HFFc6 (cell line): ENCODE measurements at regions not wholly inside any gene's neighbourhood (a gene's known extent, or its start where the extent isn't known, plus 50 kb on each side); places are given as distances from the start of the nearest gene placed in this dataset.

Experiments used
- DNase-seq: peaks from one replicate; pipeline ENCODE4 v3.0.0-alpha.2; 2018
- H3K27ac Mint-ChIP-seq: 2 replicates; pipeline ENCODE4 v1.8.0; 2020; ENCODE audit warnings: mild to moderate bottlenecking, mixed read lengths
- H3K27me3 Mint-ChIP-seq: 2 replicates; pipeline ENCODE4 v1.8.0; 2021; ENCODE audit warnings: mild to moderate bottlenecking, moderate library complexity, mixed read lengths; ENCODE audit not compliant: insufficient read depth
- H3K36me3 Mint-ChIP-seq: 2 replicates; pipeline ENCODE4 v1.8.0; 2021; ENCODE audit warnings: low read depth, mixed read lengths
- H3K4me1 Mint-ChIP-seq: 2 replicates; pipeline ENCODE4 v1.8.0; 2020; ENCODE audit warnings: low read depth, mixed read lengths
- H3K4me3 Mint-ChIP-seq: 2 replicates; pipeline ENCODE4 v1.8.0; 2020; ENCODE audit warnings: mild to moderate bottlenecking, moderate library complexity, mixed read lengths
- H3K9me3 Mint-ChIP-seq: 2 replicates; pipeline ENCODE4 v1.8.0; 2020; ENCODE audit warnings: mild to moderate bottlenecking, mixed read lengths
- TF ChIP-seq, protein P1 (sequence below): fragments of 200-600 bp; sonication (generic); IDR thresholded peaks from 2 replicates; pipeline ENCODE4 v1.5.0; 2021; ENCODE audit warnings: antibody characterized with exemption, mild to moderate bottlenecking

DNA sequence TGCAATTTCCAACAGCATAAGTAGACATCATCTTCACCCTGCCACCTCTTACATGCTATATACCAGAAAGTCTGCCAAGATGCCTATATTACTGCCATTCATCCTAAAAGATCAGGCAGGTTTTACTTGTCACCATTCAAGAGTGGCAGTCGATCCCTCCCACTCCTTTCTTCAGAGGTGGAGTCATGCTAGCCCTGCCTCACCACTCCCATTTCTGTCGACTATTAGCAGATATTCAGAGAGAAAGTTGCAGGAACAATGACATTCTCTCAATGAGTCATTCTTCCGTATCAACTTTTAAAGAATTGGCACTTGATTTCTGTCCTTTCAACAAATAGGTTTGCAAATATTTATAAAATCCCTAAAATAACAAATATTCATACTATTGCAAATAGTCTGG, 1060.1 kb downstream of the ADGRL3 start:
- H3K4me3 Mint-ChIP-seq = no peak overlapping the region
- H3K27ac Mint-ChIP-seq = no peak overlapping the region
- TF ChIP-seq, protein P1, sequence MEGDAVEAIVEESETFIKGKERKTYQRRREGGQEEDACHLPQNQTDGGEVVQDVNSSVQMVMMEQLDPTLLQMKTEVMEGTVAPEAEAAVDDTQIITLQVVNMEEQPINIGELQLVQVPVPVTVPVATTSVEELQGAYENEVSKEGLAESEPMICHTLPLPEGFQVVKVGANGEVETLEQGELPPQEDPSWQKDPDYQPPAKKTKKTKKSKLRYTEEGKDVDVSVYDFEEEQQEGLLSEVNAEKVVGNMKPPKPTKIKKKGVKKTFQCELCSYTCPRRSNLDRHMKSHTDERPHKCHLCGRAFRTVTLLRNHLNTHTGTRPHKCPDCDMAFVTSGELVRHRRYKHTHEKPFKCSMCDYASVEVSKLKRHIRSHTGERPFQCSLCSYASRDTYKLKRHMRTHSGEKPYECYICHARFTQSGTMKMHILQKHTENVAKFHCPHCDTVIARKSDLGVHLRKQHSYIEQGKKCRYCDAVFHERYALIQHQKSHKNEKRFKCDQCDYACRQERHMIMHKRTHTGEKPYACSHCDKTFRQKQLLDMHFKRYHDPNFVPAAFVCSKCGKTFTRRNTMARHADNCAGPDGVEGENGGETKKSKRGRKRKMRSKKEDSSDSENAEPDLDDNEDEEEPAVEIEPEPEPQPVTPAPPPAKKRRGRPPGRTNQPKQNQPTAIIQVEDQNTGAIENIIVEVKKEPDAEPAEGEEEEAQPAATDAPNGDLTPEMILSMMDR = no peak
- no peaks in the 10 kb centered on the region for H3K27me3 Mint-ChIP-seq
- H3K36me3 Mint-ChIP-seq = no peaks in the 10 kb centered on the region
- peaks cover 37% of the 10 kb centered on the region for H3K9me3 Mint-ChIP-seq
- no peak for DNase-seq
- no peaks in the 10 kb centered on the region for H3K4me1 Mint-ChIP-seq

DNA sequence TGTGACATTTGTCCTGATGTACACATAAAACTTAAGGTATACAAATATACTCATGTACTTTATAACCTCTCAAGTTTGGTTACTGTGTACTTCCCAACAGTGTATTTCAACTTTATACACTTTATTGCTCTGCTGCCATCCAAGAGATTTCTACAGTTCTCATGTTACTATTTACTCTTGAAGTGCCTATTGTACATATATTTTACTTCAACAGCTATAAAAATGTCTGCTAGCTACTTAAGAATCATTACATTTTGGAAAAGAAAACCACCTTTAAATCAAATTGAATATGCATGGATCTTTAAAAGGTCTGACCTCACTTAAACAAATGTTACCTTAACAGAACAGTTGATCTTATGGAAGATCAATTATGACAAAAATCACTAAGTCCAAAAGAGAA, 1056.4 kb downstream of the ADGRL3 start:
- Mint-ChIP-seq H3K27ac (no peak overlapping the region), H3K36me3 (no peaks in the 10 kb centered on the region), H3K9me3 (peaks cover 37% of the 10 kb centered on the region), H3K4me1 (no peaks in the 10 kb centered on the region), H3K27me3 (no peaks in the 10 kb centered on the region), H3K4me3 (no peak overlapping the region)
- TF ChIP-seq, protein P1 = no peak
- DNase-seq = no peak

DNA sequence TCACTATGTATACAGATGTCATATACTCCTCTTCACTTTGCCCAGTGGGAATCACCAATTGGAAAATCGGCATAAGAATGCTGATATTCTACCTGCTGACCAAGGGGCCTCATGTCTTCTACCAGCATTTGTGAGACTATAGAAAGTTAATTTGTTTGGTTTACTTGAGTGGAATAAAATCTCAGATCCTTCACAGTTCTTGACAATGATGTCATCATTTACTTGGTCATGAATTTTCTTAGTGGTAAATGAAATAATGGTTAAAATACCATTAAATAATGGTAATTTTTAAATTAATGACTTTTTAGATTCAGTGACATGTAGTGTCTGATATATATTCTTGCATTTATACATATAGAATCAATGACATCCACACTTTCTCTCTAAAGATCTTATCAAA, 1052.6 kb downstream of the ADGRL3 start:
- H3K9me3 Mint-ChIP-seq = peaks cover 21% of the 10 kb centered on the region
- TF ChIP-seq, protein P1 = no peak
- no peaks in the 10 kb centered on the region for H3K36me3 Mint-ChIP-seq
- H3K27me3 Mint-ChIP-seq = no peaks in the 10 kb centered on the region
- H3K27ac Mint-ChIP-seq = no peak overlapping the region
- H3K4me3 Mint-ChIP-seq = no peak overlapping the region
- H3K4me1 Mint-ChIP-seq = no peaks in the 10 kb centered on the region
- DNase-seq = no peak

DNA sequence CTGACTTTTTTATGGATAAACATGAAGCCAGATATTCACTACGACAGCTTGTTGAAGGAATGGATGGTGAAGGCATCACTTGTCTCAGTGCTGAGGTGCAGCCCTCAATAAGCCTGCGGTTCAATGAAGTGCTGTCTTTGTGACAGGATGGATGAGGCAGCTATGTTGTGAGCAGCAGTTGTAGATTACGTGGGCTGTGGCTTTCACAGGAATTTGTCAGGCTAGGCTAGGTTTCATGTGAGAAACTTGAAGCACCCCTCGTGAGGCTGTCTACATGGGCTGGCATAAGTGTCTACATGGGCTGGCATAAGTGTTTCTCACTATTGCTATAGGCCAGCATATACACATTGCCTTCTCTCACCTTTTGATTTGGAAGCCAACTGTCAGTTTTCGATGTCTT, 1050.0 kb downstream of the ADGRL3 start:
- H3K9me3 Mint-ChIP-seq = peaks cover 14% of the 10 kb centered on the region

DNA sequence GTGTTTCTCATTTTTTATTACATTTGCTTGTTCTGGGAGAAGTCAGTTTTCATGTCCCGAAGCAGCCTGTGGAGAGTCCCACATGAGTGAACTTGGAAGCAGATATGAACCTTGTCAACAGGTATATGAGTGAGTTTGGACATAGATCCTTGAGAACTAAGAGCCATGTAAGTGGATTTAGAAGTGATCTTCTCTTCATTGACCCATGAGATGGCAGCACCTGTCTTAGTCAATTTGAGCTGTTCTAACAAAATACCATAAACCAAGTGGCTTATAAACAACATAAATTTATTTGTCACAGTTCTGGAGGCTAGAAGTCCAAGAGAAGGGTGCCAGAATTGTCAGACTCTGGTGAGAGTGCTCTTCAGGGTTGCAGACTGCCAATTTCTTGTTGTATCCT, 1043.8 kb downstream of the ADGRL3 start:
- Mint-ChIP-seq H3K27me3 (no peaks in the 10 kb centered on the region), H3K36me3 (no peaks in the 10 kb centered on the region), H3K9me3 (peaks cover 10% of the 10 kb centered on the region), H3K4me3 (no peak overlapping the region), H3K27ac (no peak overlapping the region), H3K4me1 (no peaks in the 10 kb centered on the region)
- no peak for DNase-seq
- TF ChIP-seq, protein P1 = no peak

More for the DNA sequence above, 1050.0 kb downstream of the ADGRL3 start:
- H3K27ac Mint-ChIP-seq = no peak overlapping the region
- no peak for DNase-seq
- H3K4me3 Mint-ChIP-seq = no peak overlapping the region
- no peaks in the 10 kb centered on the region for H3K27me3 Mint-ChIP-seq
- TF ChIP-seq, protein P1 = no peak
- H3K36me3 Mint-ChIP-seq = no peaks in the 10 kb centered on the region
- no peaks in the 10 kb centered on the region for H3K4me1 Mint-ChIP-seq

DNA sequence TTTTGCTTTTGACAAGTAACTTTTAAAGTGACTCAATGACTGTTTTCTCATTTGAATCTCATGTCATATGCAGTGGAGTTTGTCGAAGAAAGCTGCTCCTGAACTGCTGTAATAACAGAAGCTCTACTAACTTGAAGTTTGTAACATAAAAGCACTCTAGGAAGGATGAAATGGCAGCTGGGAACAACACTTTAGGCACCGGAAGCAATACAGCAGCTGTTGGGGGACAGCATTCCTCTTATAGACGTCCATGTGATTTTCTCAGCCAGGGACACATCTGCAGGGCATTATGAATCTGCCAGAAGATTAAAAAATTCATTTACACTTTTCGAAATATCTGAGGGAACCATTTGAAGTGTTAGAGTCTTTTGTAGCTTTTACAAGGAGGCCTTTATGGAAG, 1035.8 kb downstream of the ADGRL3 start:
- Mint-ChIP-seq H3K4me3 (no peak overlapping the region), H3K4me1 (no peaks in the 10 kb centered on the region), H3K36me3 (no peaks in the 10 kb centered on the region), H3K9me3 (peaks cover 23% of the 10 kb centered on the region), H3K27ac (no peak overlapping the region), H3K27me3 (no peaks in the 10 kb centered on the region)
- TF ChIP-seq, protein P1 = no peak
- no peak for DNase-seq
